Caco-2 (cell line): ENCODE measurements at regions not wholly inside any gene's neighbourhood (a gene's known extent, or its start where the extent isn't known, plus 50 kb on each side); places are given as distances from the start of the nearest gene placed in this dataset.

ENCODE experiments used
- BruUV-seq: library from RNA; stranded (reverse); fragments of 400-500 nt; replicated peaks from 2 replicates; lab custom pipeline; 2021; lab: Mats Ljungman, UMichigan
- CTCF ChIA-PET: fragments of 300-600 bp; sonication (Branson Sonifier 250); formaldehyde crosslinking; loops from one replicate; lab custom pipeline; 2022; ENCODE audit warnings: antibody characterized with exemption; lab: Charles Lee
- POLR2A ChIA-PET: fragments of 300-600 bp; sonication (Branson Sonifier 250); formaldehyde crosslinking; loops from one replicate; lab custom pipeline; 2022; ENCODE audit warnings: antibody characterized with exemption; lab: Charles Lee
- DNase-seq, 2 experiments: peaks; one replicate each; pipeline versions ENCODE4 v3.0.0 to v3.0.0-alpha.2; 2020 to 2022
- H3K27me3 ChIP-seq: replicated peaks from 2 replicates; pipeline ENCODE4 v1.6.0; 2011; ENCODE audit warnings: low read length; ENCODE audit not compliant: control insufficient read depth, insufficient read depth
- H3K36me3 ChIP-seq: 2 replicates; pipeline ENCODE4 v1.5.1; 2011; ENCODE audit warnings: low read length; ENCODE audit not compliant: control insufficient read depth, insufficient read depth
- H3K4me1 ChIP-seq: fragments of 250-450 bp; sonication (Bioruptor Pico); 2 replicates; pipeline ENCODE4 v1.5.1; 2020; ENCODE audit warnings: mild to moderate bottlenecking
- H3K4me3 ChIP-seq: 2 replicates; pipeline ENCODE4 v1.5.1; 2011; ENCODE audit warnings: low read depth, mild to moderate bottlenecking, control low read depth, low read length
- H3K9me3 ChIP-seq: fragments of 250-450 bp; sonication (Bioruptor Pico); 2 replicates; pipeline ENCODE4 v1.5.1; 2020; ENCODE audit warnings: mild to moderate bottlenecking, moderate library complexity
- H3K27ac Mint-ChIP-seq: one replicate; pipeline ENCODE4 v1.8.0; 2022; ENCODE audit warnings: mixed read lengths; ENCODE audit not compliant: unreplicated experiment
- H3K27me3 Mint-ChIP-seq: one replicate; pipeline ENCODE4 v1.8.0; 2022; ENCODE audit warnings: mixed read lengths; ENCODE audit not compliant: insufficient read depth, unreplicated experiment
- H3K36me3 Mint-ChIP-seq: one replicate; pipeline ENCODE4 v1.8.0; 2022; ENCODE audit warnings: mild to moderate bottlenecking, mixed read lengths; ENCODE audit not compliant: insufficient read depth, unreplicated experiment
- H3K4me1 Mint-ChIP-seq: one replicate; pipeline ENCODE4 v1.8.0; 2022; ENCODE audit warnings: low read depth, mixed read lengths; ENCODE audit not compliant: unreplicated experiment
- H3K4me3 Mint-ChIP-seq: one replicate; pipeline ENCODE4 v1.8.0; 2022; ENCODE audit warnings: mild to moderate bottlenecking, moderate library complexity, mixed read lengths; ENCODE audit not compliant: unreplicated experiment
- H3K9me3 Mint-ChIP-seq: one replicate; pipeline ENCODE4 v1.8.0; 2022; ENCODE audit warnings: mixed read lengths; ENCODE audit not compliant: unreplicated experiment
- intact Hi-C: fragments of 100-400 bp; cut with micrococcal nuclease; formaldehyde crosslinking; loops from one replicate; pipeline ENCODE4 v1.10.0; 2022; ENCODE audit not compliant: unreplicated experiment
- TF ChIP-seq, protein P1 (sequence below), 2 experiments: fragments of 200-600 bp in 1 of 2; IDR thresholded peaks; 1 replicate in 1 of 2; 2 replicates in 1 of 2; pipeline versions ENCODE4 v1.5.1 to v1.8.0; 2011 to 2022; ENCODE audit warnings: antibody characterized with exemption in 1 of 2, control low read depth in 1 of 2, inconsistent platforms in 1 of 2, low read depth in 1 of 2, low read length in 1 of 2, mild to moderate bottlenecking in 1 of 2, moderate library complexity in 1 of 2; ENCODE audit not compliant: insufficient read depth in 1 of 2, severe bottlenecking in 1 of 2, unreplicated experiment in 1 of 2

DNA sequence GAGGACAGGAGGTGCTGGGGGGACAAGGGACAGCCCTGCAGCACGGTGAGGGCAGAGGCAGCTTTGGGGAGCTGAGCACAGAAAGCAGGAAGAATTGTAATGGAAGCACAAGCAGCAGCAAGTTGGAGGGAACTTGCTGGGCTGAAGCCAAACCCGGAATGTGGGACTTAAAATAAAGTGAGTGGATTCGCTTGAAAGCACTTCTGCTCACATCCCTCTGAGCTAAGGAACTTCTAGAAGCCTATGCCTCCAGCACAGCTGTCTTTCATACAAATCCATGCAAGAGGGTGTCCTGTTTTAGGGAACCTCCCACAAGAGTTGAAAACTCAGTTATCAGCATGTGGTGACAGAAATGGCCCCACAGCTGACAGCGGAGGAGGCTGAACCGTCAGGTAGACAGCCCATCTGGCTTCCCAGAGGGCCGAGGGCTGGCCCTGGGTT is 71.4 kb upstream of the MLN start:
- no peaks in the 10 kb centered on the region for H3K27me3 ChIP-seq
- POLR2A ChIA-PET, result no interaction called here

DNA sequence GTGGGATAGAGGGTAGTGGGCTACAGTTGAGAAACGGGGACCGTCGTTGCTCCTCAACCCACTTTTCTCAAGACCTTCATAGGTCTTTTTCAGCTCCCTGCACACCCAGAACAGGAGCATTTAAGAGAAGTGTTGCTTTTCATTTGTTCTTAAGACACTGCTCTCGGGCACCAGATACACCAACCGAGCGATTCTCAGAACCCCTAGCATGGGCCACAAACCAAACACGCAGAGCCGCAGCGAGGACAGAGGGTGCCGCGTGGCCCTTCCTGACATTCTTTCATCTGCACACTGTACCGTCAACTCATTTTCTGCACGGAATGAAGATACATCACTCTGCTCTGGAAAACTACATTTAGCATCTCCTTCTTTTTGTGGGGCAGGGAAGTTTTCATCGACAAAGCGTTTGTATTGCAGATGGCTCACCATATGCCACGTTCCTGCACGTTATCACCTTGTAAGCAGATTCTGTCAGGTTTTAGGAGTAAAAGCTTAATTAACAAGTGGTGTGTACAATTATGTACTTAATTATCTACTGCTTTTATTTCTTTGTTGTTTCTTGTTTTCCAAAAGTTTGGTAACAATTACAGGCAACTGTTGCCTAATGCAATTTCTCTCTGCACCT is 70.4 kb upstream of the MLN start:
- Mint-ChIP-seq H3K27me3 (no peaks in the 10 kb centered on the region), H3K27ac (no peak overlapping the region), H3K9me3 (no peaks in the 10 kb centered on the region), H3K36me3 (no peaks in the 10 kb centered on the region), H3K4me3 (no peak overlapping the region), H3K4me1 (no peaks in the 10 kb centered on the region)
- Histone ChIP-seq H3K27me3 (no peaks in the 10 kb centered on the region), H3K4me1 (peaks cover 21% of the 10 kb centered on the region), H3K36me3 (no peaks in the 10 kb centered on the region), H3K4me3 (no peak overlapping the region), H3K9me3 (no peaks in the 10 kb centered on the region)
- intact Hi-C loops, result no loop called here
- no peak for DNase-seq
- CTCF ChIA-PET, result no interaction called here
- no TSS peak for BruUV-seq
- TF ChIP-seq, protein P1, sequence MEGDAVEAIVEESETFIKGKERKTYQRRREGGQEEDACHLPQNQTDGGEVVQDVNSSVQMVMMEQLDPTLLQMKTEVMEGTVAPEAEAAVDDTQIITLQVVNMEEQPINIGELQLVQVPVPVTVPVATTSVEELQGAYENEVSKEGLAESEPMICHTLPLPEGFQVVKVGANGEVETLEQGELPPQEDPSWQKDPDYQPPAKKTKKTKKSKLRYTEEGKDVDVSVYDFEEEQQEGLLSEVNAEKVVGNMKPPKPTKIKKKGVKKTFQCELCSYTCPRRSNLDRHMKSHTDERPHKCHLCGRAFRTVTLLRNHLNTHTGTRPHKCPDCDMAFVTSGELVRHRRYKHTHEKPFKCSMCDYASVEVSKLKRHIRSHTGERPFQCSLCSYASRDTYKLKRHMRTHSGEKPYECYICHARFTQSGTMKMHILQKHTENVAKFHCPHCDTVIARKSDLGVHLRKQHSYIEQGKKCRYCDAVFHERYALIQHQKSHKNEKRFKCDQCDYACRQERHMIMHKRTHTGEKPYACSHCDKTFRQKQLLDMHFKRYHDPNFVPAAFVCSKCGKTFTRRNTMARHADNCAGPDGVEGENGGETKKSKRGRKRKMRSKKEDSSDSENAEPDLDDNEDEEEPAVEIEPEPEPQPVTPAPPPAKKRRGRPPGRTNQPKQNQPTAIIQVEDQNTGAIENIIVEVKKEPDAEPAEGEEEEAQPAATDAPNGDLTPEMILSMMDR (IDR thresholded peaks at IDR 0.05; ENCODE audit: insufficient read depth in 1 of 2, low read depth in 1 of 2, low read length in 1 of 2, severe bottlenecking in 1 of 2, unreplicated experiment in 1 of 2), result no peak
- POLR2A ChIA-PET, result no interaction called here

More for the DNA sequence above, 71.4 kb upstream of the MLN start:
- CTCF ChIA-PET, result no interaction called here
- no peaks in the 10 kb centered on the region for H3K27me3 Mint-ChIP-seq
- no peaks in the 10 kb centered on the region for H3K36me3 Mint-ChIP-seq
- DNase-seq, result no peak
- no peak overlapping the region for H3K27ac Mint-ChIP-seq
- no peaks in the 10 kb centered on the region for H3K9me3 Mint-ChIP-seq
- BruUV-seq, result no TSS peak
- no peaks in the 10 kb centered on the region for H3K9me3 ChIP-seq
- H3K4me1 Mint-ChIP-seq, result no peaks in the 10 kb centered on the region
- intact Hi-C loops, result no loop called here
- no peak overlapping the region for H3K4me3 Mint-ChIP-seq
- H3K4me1 ChIP-seq, result peaks cover 21% of the 10 kb centered on the region
- H3K36me3 ChIP-seq, result no peaks in the 10 kb centered on the region
- no peak overlapping the region for H3K4me3 ChIP-seq
- TF ChIP-seq, protein P1 (IDR thresholded peaks at IDR 0.05; ENCODE audit: insufficient read depth in 1 of 2, low read depth in 1 of 2, low read length in 1 of 2, severe bottlenecking in 1 of 2, unreplicated experiment in 1 of 2), result no peak

DNA sequence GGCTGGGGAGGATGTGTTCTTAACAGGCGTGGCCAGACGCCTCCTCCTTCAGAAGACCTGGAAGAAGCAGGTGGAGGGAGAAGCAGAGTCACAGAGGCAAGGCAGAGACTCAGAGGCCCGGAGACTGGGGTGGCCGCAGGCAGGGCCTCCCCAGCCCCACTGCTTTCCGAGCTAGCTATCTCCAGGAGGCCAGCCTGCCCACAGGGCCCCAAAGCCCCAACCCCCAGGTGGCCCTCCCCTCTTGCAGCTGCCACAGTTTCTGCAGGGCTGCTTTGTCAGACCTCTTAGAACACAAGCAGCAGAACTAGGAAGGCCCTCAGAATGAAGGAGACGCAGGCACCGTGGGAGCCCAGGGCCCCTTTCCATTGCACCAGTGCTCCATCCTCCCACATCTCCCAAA is 69.0 kb upstream of the MLN start:
- BruUV-seq, result no TSS peak
- H3K36me3 ChIP-seq, result no peaks in the 10 kb centered on the region
- H3K36me3 Mint-ChIP-seq, result no peaks in the 10 kb centered on the region
- no peaks in the 10 kb centered on the region for H3K9me3 ChIP-seq
- DNase-seq, result no peak
- no peaks in the 10 kb centered on the region for H3K27me3 Mint-ChIP-seq
- no peak overlapping the region for H3K4me3 ChIP-seq
- POLR2A ChIA-PET, result no interaction called here
- H3K27ac Mint-ChIP-seq, result no peak overlapping the region
- intact Hi-C loops, result no loop called here
- H3K4me3 Mint-ChIP-seq, result no peak overlapping the region
- CTCF ChIA-PET, result no interaction called here
- no peaks in the 10 kb centered on the region for H3K9me3 Mint-ChIP-seq
- TF ChIP-seq, protein P1 (IDR thresholded peaks at IDR 0.05; ENCODE audit: insufficient read depth in 1 of 2, low read depth in 1 of 2, low read length in 1 of 2, severe bottlenecking in 1 of 2, unreplicated experiment in 1 of 2), result no peak
- no peaks in the 10 kb centered on the region for H3K27me3 ChIP-seq
- H3K4me1 Mint-ChIP-seq, result no peaks in the 10 kb centered on the region
- H3K4me1 ChIP-seq, result peaks cover 21% of the 10 kb centered on the region
